ENCODE measurements at regions not wholly inside any gene's neighbourhood (a gene's known extent, or its start where the extent isn't known, plus 50 kb on each side); places are given as distances from the start of the nearest gene placed in this dataset.
A peak's percentile ranks its signal among the peaks of the same experiment; 100 is the strongest.

- DNase-seq = peak; percentile 26
Observed at GRCh38 chr6:153872946-153873345, 166.1 kb upstream of the OPRM1 start.

GRCh38 chr6:153862927-153863326 lies 176.1 kb upstream of the OPRM1 start:
- DNase-seq = no peak

GRCh38 chr6:153862139-153862538 lies 176.9 kb upstream of the OPRM1 start:
- DNase-seq = no peak

- no peak for DNase-seq
Observed at GRCh38 chr6:153858529-153858928, 180.5 kb upstream of the OPRM1 start.

GRCh38 chr6:153856929-153857376 lies 182.1 kb upstream of the OPRM1 start:
- DNase-seq = no peak

GRCh38 chr6:153852481-153852880 lies 186.6 kb upstream of the OPRM1 start:
- no peak for DNase-seq

GRCh38 chr6:153852034-153852433 lies 187.0 kb upstream of the OPRM1 start:
- DNase-seq = no peak

- peak; percentile 6 for DNase-seq
Observed at GRCh38 chr6:153849072-153849779, 189.8 kb upstream of the OPRM1 start.

- DNase-seq = no peak
Observed at GRCh38 chr6:153843420-153843819, 195.6 kb upstream of the OPRM1 start.

- DNase-seq = no peak
Observed at GRCh38 chr6:153842491-153842890, 196.5 kb upstream of the OPRM1 start.

- DNase-seq = no peak
Observed at GRCh38 chr6:153840039-153840850, 198.8 kb upstream of the OPRM1 start.

- DNase-seq = no peak
Observed at GRCh38 chr6:153832543-153832942, 206.5 kb upstream of the OPRM1 start.

GRCh38 chr6:153831350-153832078 lies 207.5 kb upstream of the OPRM1 start:
- no peak for DNase-seq

GRCh38 chr6:153817173-153817572 lies 221.9 kb upstream of the OPRM1 start:
- no peak for DNase-seq

GRCh38 chr6:153816366-153816765 lies 222.7 kb upstream of the OPRM1 start:
- DNase-seq = no peak

GRCh38 chr6:153814136-153814535 lies 224.9 kb upstream of the OPRM1 start:
- DNase-seq = no peak

GRCh38 chr6:153804755-153805330 lies 234.2 kb upstream of the OPRM1 start:
- no peak for DNase-seq

- no peak for DNase-seq
Observed at GRCh38 chr6:153801917-153802316, 237.1 kb upstream of the OPRM1 start.

GRCh38 chr6:153800580-153801188 lies 238.4 kb upstream of the OPRM1 start:
- DNase-seq = no peak

- peak; percentile 33 for DNase-seq
Observed at GRCh38 chr6:153790876-153791473, 248.1 kb upstream of the OPRM1 start.

GRCh38 chr6:153790048-153790447 lies 249.0 kb upstream of the OPRM1 start:
- peak; percentile 89 for DNase-seq

- no peak for DNase-seq
Observed at GRCh38 chr6:153787341-153787606, 251.8 kb upstream of the OPRM1 start.

GRCh38 chr6:153781306-153781705 lies 257.7 kb upstream of the OPRM1 start:
- no peak for DNase-seq

All from fibroblast of skin of right biceps (primary cell).